GM23338 (cell line): ENCODE measurements at regions not wholly inside any gene's neighbourhood (a gene's known extent, or its start where the extent isn't known, plus 50 kb on each side); places are given as distances from the start of the nearest gene placed in this dataset.

Source experiments
- ATAC-seq: fragments of 200-7000 bp; cut with Tn5 transposase; 3 replicates; pipeline ENCODE4 v1.9.1; 2020
- DNase-seq: peaks from one replicate; pipeline ENCODE4 v3.0.0-alpha.2; 2015; ENCODE audit warnings: low spot score
- H2AFZ ChIP-seq: fragments of 200-600 bp; sonication (generic); 2 replicates; pipeline ENCODE4 v1.8.0; 2016; ENCODE audit warnings: antibody characterized with exemption, mild to moderate bottlenecking, moderate library complexity
- H3F3A ChIP-seq: fragments of 200-600 bp; sonication (generic); replicated peaks from 2 replicates; pipeline ENCODE4 v1.8.0; 2017; ENCODE audit warnings: antibody characterized with exemption, mixed run types, low read depth
- H3K27ac ChIP-seq: fragments of 200-600 bp; sonication (generic); 2 replicates; pipeline ENCODE4 v1.6.1; 2016; ENCODE audit warnings: low read depth
- H3K27me3 ChIP-seq: fragments of 200-600 bp; sonication (generic); 2 replicates; pipeline ENCODE4 v1.8.0; 2016; ENCODE audit warnings: mild to moderate bottlenecking, mixed run types, moderate library complexity; ENCODE audit not compliant: insufficient read depth
- H3K36me3 ChIP-seq: fragments of 200-600 bp; sonication (generic); 2 replicates; pipeline ENCODE4 v1.8.0; 2016; ENCODE audit warnings: mild to moderate bottlenecking; ENCODE audit not compliant: insufficient read depth
- H3K4me1 ChIP-seq: fragments of 200-600 bp; sonication (generic); 2 replicates; pipeline ENCODE4 v1.8.0; 2016; ENCODE audit warnings: mild to moderate bottlenecking, moderate library complexity; ENCODE audit not compliant: insufficient read depth
- H3K4me2 ChIP-seq: fragments of 200-600 bp; sonication (generic); 2 replicates; pipeline ENCODE4 v1.7.1; 2017; ENCODE audit warnings: mixed run types
- H3K4me3 ChIP-seq: fragments of 200-600 bp; sonication (generic); 2 replicates; pipeline ENCODE4 v1.6.1; 2016; ENCODE audit warnings: mixed run types
- H3K79me2 ChIP-seq: fragments of 200-600 bp; sonication (generic); replicated peaks from 2 replicates; pipeline ENCODE4 v1.8.0; 2017; ENCODE audit warnings: mild to moderate bottlenecking; ENCODE audit not compliant: insufficient read depth
- H3K9me2 ChIP-seq: fragments of 200-600 bp; sonication (generic); 2 replicates; pipeline ENCODE4 v1.8.0; 2017; ENCODE audit not compliant: insufficient read depth
- H4K20me1 ChIP-seq: fragments of 200-600 bp; sonication (generic); replicated peaks from 2 replicates; pipeline ENCODE4 v1.8.0; 2017; ENCODE audit warnings: mild to moderate bottlenecking; ENCODE audit not compliant: insufficient read depth
- H3K27ac Mint-ChIP-seq: 2 replicates; pipeline ENCODE4 v1.8.0; 2020; ENCODE audit warnings: inconsistent platforms, mild to moderate bottlenecking, moderate library complexity, mixed read lengths
- H3K27me3 Mint-ChIP-seq: 3 replicates; pipeline ENCODE4 v1.8.0; 2022; ENCODE audit warnings: low read depth, mild to moderate bottlenecking, moderate library complexity, mixed read lengths, inconsistent platforms; ENCODE audit not compliant: insufficient read depth, poor library complexity
- H3K36me3 Mint-ChIP-seq: 3 replicates; pipeline ENCODE4 v1.8.0; 2021; ENCODE audit warnings: low read depth, mild to moderate bottlenecking, inconsistent platforms, moderate library complexity, mixed read lengths
- H3K4me1 Mint-ChIP-seq: 3 replicates; pipeline ENCODE4 v1.8.0; 2020; ENCODE audit warnings: mild to moderate bottlenecking, inconsistent platforms, mixed read lengths
- H3K4me3 Mint-ChIP-seq: 3 replicates; pipeline ENCODE4 v1.8.0; 2021; ENCODE audit warnings: moderate library complexity, mild to moderate bottlenecking, inconsistent platforms, mixed read lengths
- H3K9me3 Mint-ChIP-seq: 3 replicates; pipeline ENCODE4 v1.8.0; 2020; ENCODE audit warnings: moderate library complexity, mild to moderate bottlenecking, inconsistent platforms, mixed read lengths
- JUNB ChIP-seq: IDR thresholded peaks from one replicate; pipeline ENCODE4 v1.6.1; 2016; ENCODE audit warnings: antibody characterized with exemption; ENCODE audit not compliant: unreplicated experiment
- POLR2AphosphoS5 ChIP-seq: IDR thresholded peaks from 2 replicates; pipeline ENCODE4 v1.6.1; 2016; ENCODE audit warnings: antibody characterized with exemption, low read depth
- ZNF114 ChIP-seq: fragments of 250-450 bp; sonication (Bioruptor Pico); IDR thresholded peaks from 2 replicates; pipeline ENCODE4 v1.5.0; 2020; ENCODE audit warnings: mild to moderate bottlenecking, moderate library complexity
- TF ChIP-seq, protein P1 (sequence below): IDR thresholded peaks from one replicate; pipeline ENCODE4 v1.6.1; 2018; ENCODE audit warnings: antibody characterized with exemption; ENCODE audit not compliant: unreplicated experiment
- TF ChIP-seq, protein P2 (sequence below): fragments of 250-450 bp; sonication (Bioruptor Pico); IDR thresholded peaks from 2 replicates; pipeline ENCODE4 v1.5.0; 2020; ENCODE audit warnings: mild to moderate bottlenecking, moderate library complexity

DNA sequence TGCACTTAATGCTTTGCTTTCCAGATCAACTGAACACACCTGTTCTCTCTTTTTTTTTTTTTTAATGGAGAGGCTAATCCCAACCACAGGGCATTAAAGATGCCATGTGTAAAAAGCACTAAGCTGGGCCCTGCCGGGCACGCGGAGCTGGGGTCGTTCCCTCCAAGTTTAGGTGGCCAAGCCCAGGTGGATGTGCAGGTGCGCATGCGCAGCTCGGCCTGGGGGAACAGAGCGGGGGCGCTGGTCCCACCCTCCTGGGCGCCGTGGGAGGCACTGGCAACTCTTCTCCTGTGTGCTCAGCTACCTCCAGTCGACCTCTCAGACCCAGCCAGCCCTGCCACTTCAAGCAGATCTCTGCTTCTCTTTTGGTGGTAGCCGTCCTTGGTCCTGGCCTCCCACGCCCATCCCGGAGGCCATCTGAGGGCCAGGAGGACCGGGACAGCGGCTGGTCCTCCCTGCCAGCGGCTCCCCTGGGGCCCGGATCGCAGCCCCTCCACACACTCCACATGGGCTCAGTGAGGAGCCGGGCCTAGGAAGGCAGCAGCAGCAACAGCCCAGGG lies 679.3 kb downstream of the BCL11B start:
- no peaks in the 10 kb centered on the region for H3K4me1 ChIP-seq
- no peaks in the 10 kb centered on the region for H3K79me2 ChIP-seq
- H3K36me3 Mint-ChIP-seq, result peaks cover 10% of the 10 kb centered on the region; the same call in 2 of the 3 replicates
- H3K4me3 Mint-ChIP-seq, result no peak overlapping the region
- no peak overlapping the region for H3K27ac ChIP-seq
- no peaks in the 10 kb centered on the region for H3K4me1 Mint-ChIP-seq
- H3F3A ChIP-seq, result no peaks in the 10 kb centered on the region
- DNase-seq (no peak), ATAC-seq (no peak)
- no peak overlapping the region for H3K27ac Mint-ChIP-seq
- H4K20me1 ChIP-seq, result no peaks in the 10 kb centered on the region
- peaks cover 17% of the 10 kb centered on the region for H3K9me3 Mint-ChIP-seq
- H3K27me3 Mint-ChIP-seq, result peaks cover 8% of the 10 kb centered on the region
- H3K27me3 ChIP-seq, result no peaks in the 10 kb centered on the region
- no peak overlapping the region for H3K4me2 ChIP-seq
- peaks cover 6% of the 10 kb centered on the region; the same call in 1 of the 2 replicates for H3K9me2 ChIP-seq
- TF ChIP-seq, protein P1, sequence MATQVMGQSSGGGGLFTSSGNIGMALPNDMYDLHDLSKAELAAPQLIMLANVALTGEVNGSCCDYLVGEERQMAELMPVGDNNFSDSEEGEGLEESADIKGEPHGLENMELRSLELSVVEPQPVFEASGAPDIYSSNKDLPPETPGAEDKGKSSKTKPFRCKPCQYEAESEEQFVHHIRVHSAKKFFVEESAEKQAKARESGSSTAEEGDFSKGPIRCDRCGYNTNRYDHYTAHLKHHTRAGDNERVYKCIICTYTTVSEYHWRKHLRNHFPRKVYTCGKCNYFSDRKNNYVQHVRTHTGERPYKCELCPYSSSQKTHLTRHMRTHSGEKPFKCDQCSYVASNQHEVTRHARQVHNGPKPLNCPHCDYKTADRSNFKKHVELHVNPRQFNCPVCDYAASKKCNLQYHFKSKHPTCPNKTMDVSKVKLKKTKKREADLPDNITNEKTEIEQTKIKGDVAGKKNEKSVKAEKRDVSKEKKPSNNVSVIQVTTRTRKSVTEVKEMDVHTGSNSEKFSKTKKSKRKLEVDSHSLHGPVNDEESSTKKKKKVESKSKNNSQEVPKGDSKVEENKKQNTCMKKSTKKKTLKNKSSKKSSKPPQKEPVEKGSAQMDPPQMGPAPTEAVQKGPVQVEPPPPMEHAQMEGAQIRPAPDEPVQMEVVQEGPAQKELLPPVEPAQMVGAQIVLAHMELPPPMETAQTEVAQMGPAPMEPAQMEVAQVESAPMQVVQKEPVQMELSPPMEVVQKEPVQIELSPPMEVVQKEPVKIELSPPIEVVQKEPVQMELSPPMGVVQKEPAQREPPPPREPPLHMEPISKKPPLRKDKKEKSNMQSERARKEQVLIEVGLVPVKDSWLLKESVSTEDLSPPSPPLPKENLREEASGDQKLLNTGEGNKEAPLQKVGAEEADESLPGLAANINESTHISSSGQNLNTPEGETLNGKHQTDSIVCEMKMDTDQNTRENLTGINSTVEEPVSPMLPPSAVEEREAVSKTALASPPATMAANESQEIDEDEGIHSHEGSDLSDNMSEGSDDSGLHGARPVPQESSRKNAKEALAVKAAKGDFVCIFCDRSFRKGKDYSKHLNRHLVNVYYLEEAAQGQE, result no peak
- H3K4me3 ChIP-seq, result no peak overlapping the region
- no peak overlapping the region for H2AFZ ChIP-seq
- H3K36me3 ChIP-seq, result 0 out of 2 replicates have a peak, but pooled peaks cover 3% of the 10 kb centered on the region

DNA sequence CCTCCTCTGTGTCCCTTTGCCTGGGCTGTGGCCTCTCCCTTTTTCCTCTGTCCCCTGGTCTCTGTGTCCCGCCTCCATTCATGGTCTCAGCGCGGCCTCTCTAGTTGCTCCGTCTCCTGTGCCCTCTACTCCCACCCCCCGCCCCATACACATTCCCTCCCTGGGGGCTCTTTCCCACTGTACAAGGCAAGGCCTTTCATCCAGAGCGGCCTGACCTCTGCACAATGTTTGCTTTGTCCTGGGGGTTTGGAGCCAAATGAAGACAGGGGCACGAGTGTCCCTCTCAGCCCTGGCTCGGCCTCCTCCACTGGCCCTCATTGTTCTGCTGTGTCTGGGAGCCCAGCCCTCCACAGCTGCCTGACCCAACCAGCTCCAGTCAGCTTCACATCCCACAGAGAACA lies 678.6 kb downstream of the BCL11B start:
- no peak for ATAC-seq
- no peak overlapping the region for H3K27ac Mint-ChIP-seq
- H3K9me2 ChIP-seq, result peaks cover 11% of the 10 kb centered on the region; the same call in 1 of the 2 replicates
- H3K27me3 ChIP-seq, result no peaks in the 10 kb centered on the region
- H3K4me3 Mint-ChIP-seq, result no peak overlapping the region
- H3K36me3 Mint-ChIP-seq, result peaks cover 13% of the 10 kb centered on the region; the same call in 2 of the 3 replicates
- no peaks in the 10 kb centered on the region for H3K4me1 ChIP-seq
- no peak overlapping the region for H3K4me3 ChIP-seq
- H3K27me3 Mint-ChIP-seq, result peaks cover 8% of the 10 kb centered on the region
- no peak overlapping the region for H2AFZ ChIP-seq
- H3K4me2 ChIP-seq, result no peak overlapping the region
- no peak overlapping the region for H3K27ac ChIP-seq
- H4K20me1 ChIP-seq, result no peaks in the 10 kb centered on the region
- no peaks in the 10 kb centered on the region for H3F3A ChIP-seq
- H3K79me2 ChIP-seq, result no peaks in the 10 kb centered on the region
- peaks cover 24% of the 10 kb centered on the region for H3K9me3 Mint-ChIP-seq
- H3K36me3 ChIP-seq, result 0 out of 2 replicates have a peak, but pooled peaks cover 3% of the 10 kb centered on the region
- no peaks in the 10 kb centered on the region for H3K4me1 Mint-ChIP-seq
- DNase-seq, result no peak
- TF ChIP-seq, protein P1, result no peak
- TF ChIP-seq ZNF114 (no peak), POLR2AphosphoS5 (no peak), JUNB (no peak)
- TF ChIP-seq, protein P2, sequence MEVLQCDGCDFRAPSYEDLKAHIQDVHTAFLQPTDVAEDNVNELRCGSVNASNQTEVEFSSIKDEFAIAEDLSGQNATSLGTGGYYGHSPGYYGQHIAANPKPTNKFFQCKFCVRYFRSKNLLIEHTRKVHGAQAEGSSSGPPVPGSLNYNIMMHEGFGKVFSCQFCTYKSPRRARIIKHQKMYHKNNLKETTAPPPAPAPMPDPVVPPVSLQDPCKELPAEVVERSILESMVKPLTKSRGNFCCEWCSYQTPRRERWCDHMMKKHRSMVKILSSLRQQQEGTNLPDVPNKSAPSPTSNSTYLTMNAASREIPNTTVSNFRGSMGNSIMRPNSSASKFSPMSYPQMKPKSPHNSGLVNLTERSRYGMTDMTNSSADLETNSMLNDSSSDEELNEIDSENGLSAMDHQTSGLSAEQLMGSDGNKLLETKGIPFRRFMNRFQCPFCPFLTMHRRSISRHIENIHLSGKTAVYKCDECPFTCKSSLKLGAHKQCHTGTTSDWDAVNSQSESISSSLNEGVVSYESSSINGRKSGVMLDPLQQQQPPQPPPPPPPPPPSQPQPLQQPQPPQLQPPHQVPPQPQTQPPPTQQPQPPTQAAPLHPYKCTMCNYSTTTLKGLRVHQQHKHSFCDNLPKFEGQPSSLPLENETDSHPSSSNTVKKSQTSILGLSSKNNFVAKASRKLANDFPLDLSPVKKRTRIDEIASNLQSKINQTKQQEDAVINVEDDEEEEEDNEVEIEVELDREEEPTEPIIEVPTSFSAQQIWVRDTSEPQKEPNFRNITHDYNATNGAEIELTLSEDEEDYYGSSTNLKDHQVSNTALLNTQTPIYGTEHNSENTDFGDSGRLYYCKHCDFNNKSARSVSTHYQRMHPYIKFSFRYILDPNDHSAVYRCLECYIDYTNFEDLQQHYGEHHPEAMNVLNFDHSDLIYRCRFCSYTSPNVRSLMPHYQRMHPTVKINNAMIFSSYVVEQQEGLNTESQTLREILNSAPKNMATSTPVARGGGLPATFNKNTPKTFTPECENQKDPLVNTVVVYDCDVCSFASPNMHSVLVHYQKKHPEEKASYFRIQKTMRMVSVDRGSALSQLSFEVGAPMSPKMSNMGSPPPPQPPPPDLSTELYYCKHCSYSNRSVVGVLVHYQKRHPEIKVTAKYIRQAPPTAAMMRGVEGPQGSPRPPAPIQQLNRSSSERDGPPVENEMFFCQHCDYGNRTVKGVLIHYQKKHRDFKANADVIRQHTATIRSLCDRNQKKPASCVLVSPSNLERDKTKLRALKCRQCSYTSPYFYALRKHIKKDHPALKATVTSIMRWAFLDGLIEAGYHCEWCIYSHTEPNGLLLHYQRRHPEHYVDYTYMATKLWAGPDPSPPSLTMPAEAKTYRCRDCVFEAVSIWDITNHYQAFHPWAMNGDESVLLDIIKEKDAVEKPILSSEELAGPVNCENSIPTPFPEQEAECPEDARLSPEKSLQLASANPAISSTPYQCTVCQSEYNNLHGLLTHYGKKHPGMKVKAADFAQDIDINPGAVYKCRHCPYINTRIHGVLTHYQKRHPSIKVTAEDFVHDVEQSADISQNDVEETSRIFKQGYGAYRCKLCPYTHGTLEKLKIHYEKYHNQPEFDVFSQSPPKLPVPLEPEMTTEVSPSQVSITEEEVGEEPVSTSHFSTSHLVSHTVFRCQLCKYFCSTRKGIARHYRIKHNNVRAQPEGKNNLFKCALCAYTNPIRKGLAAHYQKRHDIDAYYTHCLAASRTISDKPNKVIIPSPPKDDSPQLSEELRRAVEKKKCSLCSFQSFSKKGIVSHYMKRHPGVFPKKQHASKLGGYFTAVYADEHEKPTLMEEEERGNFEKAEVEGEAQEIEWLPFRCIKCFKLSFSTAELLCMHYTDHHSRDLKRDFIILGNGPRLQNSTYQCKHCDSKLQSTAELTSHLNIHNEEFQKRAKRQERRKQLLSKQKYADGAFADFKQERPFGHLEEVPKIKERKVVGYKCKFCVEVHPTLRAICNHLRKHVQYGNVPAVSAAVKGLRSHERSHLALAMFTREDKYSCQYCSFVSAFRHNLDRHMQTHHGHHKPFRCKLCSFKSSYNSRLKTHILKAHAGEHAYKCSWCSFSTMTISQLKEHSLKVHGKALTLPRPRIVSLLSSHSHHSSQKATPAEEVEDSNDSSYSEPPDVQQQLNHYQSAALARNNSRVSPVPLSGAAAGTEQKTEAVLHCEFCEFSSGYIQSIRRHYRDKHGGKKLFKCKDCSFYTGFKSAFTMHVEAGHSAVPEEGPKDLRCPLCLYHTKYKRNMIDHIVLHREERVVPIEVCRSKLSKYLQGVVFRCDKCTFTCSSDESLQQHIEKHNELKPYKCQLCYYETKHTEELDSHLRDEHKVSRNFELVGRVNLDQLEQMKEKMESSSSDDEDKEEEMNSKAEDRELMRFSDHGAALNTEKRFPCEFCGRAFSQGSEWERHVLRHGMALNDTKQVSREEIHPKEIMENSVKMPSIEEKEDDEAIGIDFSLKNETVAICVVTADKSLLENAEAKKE (CRISPR knock-in tag), result no peak
